ENCODE measurements at regions not wholly inside any gene's neighbourhood (a gene's known extent, or its start where the extent isn't known, plus 50 kb on each side); places are given as distances from the start of the nearest gene placed in this dataset.

DNA sequence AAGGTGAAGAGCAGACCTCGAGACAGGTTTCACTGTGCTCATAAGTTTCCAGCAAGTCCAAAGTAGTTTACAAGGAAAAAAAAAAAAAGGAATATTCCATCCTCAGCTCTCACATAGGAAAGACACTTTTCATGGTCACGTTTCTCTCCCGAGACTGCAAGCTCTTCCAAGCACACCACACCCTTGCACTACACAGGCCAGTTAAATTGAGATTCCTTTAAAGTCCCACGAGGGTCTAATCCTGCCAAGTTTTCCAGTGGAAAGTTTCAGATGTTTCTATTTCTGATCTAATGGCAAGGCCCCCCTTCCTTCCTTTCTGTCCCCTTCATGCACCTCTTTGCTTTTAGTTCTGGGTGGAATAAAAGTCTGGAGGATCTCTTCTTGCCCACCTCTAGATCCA is 67.9 kb upstream of the PCDH19 start:
- Histone ChIP-seq H3K4me1 (ENCODE audit: control insufficient read depth in 2 of 2, insufficient read depth in 2 of 2, low read length in 2 of 2) (no peaks in the 10 kb centered on the region), H3K9me3 (ENCODE audit: control insufficient read depth in 2 of 3, low read length in 3 of 3) (no peaks in the 10 kb centered on the region), H3K36me3 (ENCODE audit: control insufficient read depth in 2 of 3, insufficient read depth in 3 of 3, low read length in 3 of 3) (no peaks in the 10 kb centered on the region), H3K27ac (ENCODE audit: low read depth, low read length) (no peak overlapping the region), H3K4me3 (ENCODE audit: low read length) (no peak overlapping the region), H3K27me3 (ENCODE audit: control insufficient read depth in 2 of 2, insufficient read depth in 2 of 2, low read length in 2 of 2) (no peaks in the 10 kb centered on the region)
- no peak overlapping the region for H3K27ac Mint-ChIP-seq
- POLR2A ChIA-PET: no interaction called here
- DNase-seq (no peak), ATAC-seq (no peak)
- CTCF ChIA-PET: no interaction called here
- intact Hi-C loops (cut with micrococcal nuclease): no loop called here
- no peaks in the 10 kb centered on the region for H3K36me3 Mint-ChIP-seq
- H3K27me3 Mint-ChIP-seq: peaks cover 0 to 9% (median 5%) of the 10 kb centered on the region in 5 donors
- peaks cover 0 to 2% (median 0%) of the 10 kb centered on the region in 11 donors for H3K9me3 Mint-ChIP-seq
- no peak overlapping the region for H3K4me3 Mint-ChIP-seq
- no peaks in the 10 kb centered on the region for H3K4me1 Mint-ChIP-seq

DNA sequence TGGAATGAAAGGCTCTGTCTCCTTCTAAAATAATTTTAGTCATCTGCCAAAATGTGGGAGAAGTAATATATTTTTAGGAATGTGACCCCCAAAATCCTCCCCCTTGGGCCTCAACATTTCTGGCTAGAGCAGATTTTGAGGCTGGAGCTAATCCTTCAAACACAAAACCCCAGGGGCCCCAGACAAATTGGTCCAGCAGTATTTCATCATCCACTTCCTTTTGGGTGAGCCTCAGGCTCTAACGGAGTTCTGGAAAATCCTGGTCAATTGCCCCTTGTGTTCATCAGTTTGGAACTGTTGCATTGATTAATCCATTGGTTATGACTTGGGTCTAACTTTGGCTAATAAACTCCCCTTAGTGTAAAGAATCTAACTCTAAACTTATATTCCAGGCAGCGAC is 67.4 kb upstream of the PCDH19 start:
- peaks cover 0 to 2% (median 0%) of the 10 kb centered on the region in 11 donors for H3K9me3 Mint-ChIP-seq
- DNase-seq (no peak), ATAC-seq (no peak)
- ChIA-PET POLR2A (no interaction called here), CTCF (no interaction called here)
- no peaks in the 10 kb centered on the region for H3K4me1 Mint-ChIP-seq
- intact Hi-C loops (cut with micrococcal nuclease): no loop called here
- Histone ChIP-seq H3K27ac (ENCODE audit: low read depth, low read length) (no peak overlapping the region), H3K4me3 (ENCODE audit: low read length) (no peak overlapping the region), H3K36me3 (ENCODE audit: control insufficient read depth in 2 of 3, insufficient read depth in 3 of 3, low read length in 3 of 3) (no peaks in the 10 kb centered on the region), H3K27me3 (ENCODE audit: control insufficient read depth in 2 of 2, insufficient read depth in 2 of 2, low read length in 2 of 2) (no peaks in the 10 kb centered on the region), H3K4me1 (ENCODE audit: control insufficient read depth in 2 of 2, insufficient read depth in 2 of 2, low read length in 2 of 2) (no peaks in the 10 kb centered on the region), H3K9me3 (ENCODE audit: control insufficient read depth in 2 of 3, low read length in 3 of 3) (no peaks in the 10 kb centered on the region)
- no peak overlapping the region for H3K27ac Mint-ChIP-seq
- H3K27me3 Mint-ChIP-seq: peaks cover 0 to 8% (median 5%) of the 10 kb centered on the region in 5 donors
- no peaks in the 10 kb centered on the region for H3K36me3 Mint-ChIP-seq
- no peak overlapping the region for H3K4me3 Mint-ChIP-seq

Data from naive thymus-derived CD4-positive, alpha-beta T cell (primary cell).